CD4-positive, CD25-positive, alpha-beta regulatory T cell (primary cell): ENCODE measurements at regions not wholly inside any gene's neighbourhood (a gene's known extent, or its start where the extent isn't known, plus 50 kb on each side); places are given as distances from the start of the nearest gene placed in this dataset.
A peak's percentile ranks its signal among the peaks of the same experiment; 100 is the strongest.

Experiments
- ATAC-seq, 2 donors: fragments of 150-1000 bp; cut with Tn5 transposase; one replicate each; pipeline ENCODE4 v1.10.0; 2021; ENCODE audit warnings: low read depth in 2 of 2, moderate number of reproducible peaks in 2 of 2, moderate library complexity in 1 of 2
- DNase-seq, 3 donors: peaks; one replicate each; pipeline versions ENCODE4 v3.0.0 to v3.0.0-alpha.2; 2012 to 2022; ENCODE audit warnings: mixed read lengths in 1 of 3
- H3K27ac ChIP-seq: one replicate; pipeline ENCODE4 v1.7.0; 2013; ENCODE audit warnings: mild to moderate bottlenecking, low read length; ENCODE audit not compliant: insufficient read depth, poor library complexity, severe bottlenecking
- H3K27me3 ChIP-seq: one replicate; pipeline ENCODE4 v1.7.0; 2013; ENCODE audit warnings: low read length; ENCODE audit not compliant: control insufficient read depth, insufficient read depth
- H3K36me3 ChIP-seq: one replicate; pipeline ENCODE4 v1.7.0; 2013; ENCODE audit warnings: mild to moderate bottlenecking, low read length, moderate library complexity; ENCODE audit not compliant: control insufficient read depth, insufficient read depth
- H3K4me1 ChIP-seq: 2 replicates; pipeline ENCODE4 v1.7.0; 2013; ENCODE audit warnings: mild to moderate bottlenecking, low read length; ENCODE audit not compliant: insufficient read depth, control insufficient read depth, poor library complexity, severe bottlenecking
- H3K4me3 ChIP-seq: one replicate; pipeline ENCODE4 v1.7.0; 2013; ENCODE audit warnings: low read depth, mild to moderate bottlenecking, low read length, moderate library complexity
- H3K9me3 ChIP-seq, 2 experiments: 1 replicate in 1 of 2; 2 replicates in 1 of 2; pipeline ENCODE4 v1.7.0; 2013; ENCODE audit warnings: low read length in 2 of 2, mild to moderate bottlenecking in 1 of 2, moderate library complexity in 1 of 2; ENCODE audit not compliant: control insufficient read depth in 2 of 2
- H3K27ac Mint-ChIP-seq, 3 donors: one replicate each; pipeline ENCODE4 v1.8.0; 2020 to 2022; ENCODE audit warnings: mild to moderate bottlenecking in 3 of 3, mixed read lengths in 3 of 3, moderate library complexity in 2 of 3
- H3K27me3 Mint-ChIP-seq: one replicate; pipeline ENCODE4 v1.8.0; 2022; ENCODE audit warnings: mild to moderate bottlenecking, mixed read lengths
- H3K36me3 Mint-ChIP-seq: one replicate; pipeline ENCODE4 v1.8.0; 2020; ENCODE audit warnings: mixed read lengths
- H3K4me1 Mint-ChIP-seq, 4 donors: one replicate each; pipeline ENCODE4 v1.8.0; 2020 to 2022; ENCODE audit warnings: mixed read lengths in 4 of 4, mild to moderate bottlenecking in 1 of 4
- H3K4me3 Mint-ChIP-seq, 4 donors: one replicate each; pipeline ENCODE4 v1.8.0; 2020 to 2022; ENCODE audit warnings: mild to moderate bottlenecking in 4 of 4, mixed read lengths in 4 of 4, moderate library complexity in 3 of 4
- H3K9me3 Mint-ChIP-seq, 7 donors: one replicate each; pipeline ENCODE4 v1.8.0; 2020 to 2022; ENCODE audit warnings: mixed read lengths in 7 of 7, mild to moderate bottlenecking in 3 of 7, moderate library complexity in 2 of 7

- H3K27me3 ChIP-seq = no peaks in the 10 kb centered on the region
- H3K9me3 Mint-ChIP-seq = peaks cover 0 to 7% (median 3%) of the 10 kb centered on the region in 7 donors
Observed at GRCh38 chr7:113649556-113649955, 269.3 kb downstream of the PPP1R3A start.

DNA sequence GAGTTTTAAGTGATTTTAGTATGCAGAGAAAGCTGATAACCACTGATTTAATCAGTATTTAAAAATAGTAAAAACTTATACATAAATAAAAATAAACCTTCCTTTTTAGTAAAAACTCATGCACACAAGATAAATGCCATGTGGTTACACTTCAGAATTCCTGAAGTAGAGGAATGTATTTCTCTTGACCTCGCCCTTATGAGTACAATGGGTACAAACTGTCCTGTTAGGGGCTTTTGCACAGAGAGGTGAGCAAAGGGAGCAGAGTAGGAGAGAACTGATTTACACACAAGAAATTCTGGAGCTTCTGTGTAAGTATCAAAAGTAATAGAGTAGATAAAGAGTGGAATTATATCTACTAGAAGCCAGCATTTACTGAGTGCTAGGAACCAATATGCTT is 279.6 kb downstream of the PPP1R3A start:
- Mint-ChIP-seq H3K9me3 (peaks cover 0 to 5% (median 4%) of the 10 kb centered on the region in 7 donors), H3K27ac (no peak overlapping the region), H3K27me3 (no peaks in the 10 kb centered on the region), H3K4me3 (no peak overlapping the region), H3K4me1 (no peaks in the 10 kb centered on the region), H3K36me3 (no peaks in the 10 kb centered on the region)
- no peak overlapping the region for H3K27ac ChIP-seq
- DNase-seq (no peak), ATAC-seq (no peak)
- H3K36me3 ChIP-seq = no peaks in the 10 kb centered on the region
- no peaks in the 10 kb centered on the region for H3K4me1 ChIP-seq
- H3K9me3 ChIP-seq = no peaks in the 10 kb centered on the region
- no peak overlapping the region for H3K4me3 ChIP-seq
- no peaks in the 10 kb centered on the region for H3K27me3 ChIP-seq

More at GRCh38 chr7:113649556-113649955, 269.3 kb downstream of the PPP1R3A start:
- Mint-ChIP-seq H3K4me3 (no peak overlapping the region), H3K27me3 (no peaks in the 10 kb centered on the region), H3K4me1 (peaks cover 0 to 2% (median 0%) of the 10 kb centered on the region in 4 donors), H3K36me3 (no peaks in the 10 kb centered on the region), H3K27ac (no peak overlapping the region)
- Histone ChIP-seq H3K27ac (no peak overlapping the region), H3K9me3 (no peaks in the 10 kb centered on the region), H3K4me1 (no peaks in the 10 kb centered on the region), H3K4me3 (no peak overlapping the region), H3K36me3 (no peaks in the 10 kb centered on the region)
- DNase-seq (no peak), ATAC-seq (no peak)

GRCh38 chr7:113636727-113637421 is 281.9 kb downstream of the PPP1R3A start:
- Histone ChIP-seq H3K4me1 (no peaks in the 10 kb centered on the region), H3K4me3 (no peak overlapping the region), H3K27me3 (no peaks in the 10 kb centered on the region), H3K9me3 (no peaks in the 10 kb centered on the region), H3K36me3 (no peaks in the 10 kb centered on the region), H3K27ac (no peak overlapping the region)
- Mint-ChIP-seq H3K27me3 (no peaks in the 10 kb centered on the region), H3K9me3 (peaks cover 0 to 5% (median 4%) of the 10 kb centered on the region in 7 donors), H3K4me1 (no peaks in the 10 kb centered on the region), H3K36me3 (no peaks in the 10 kb centered on the region), H3K4me3 (no peak overlapping the region), H3K27ac (peak overlapping the region in 1 of 3 donors; percentile 26)
- ATAC-seq (no peak), DNase-seq (no peak)

GRCh38 chr7:113635492-113635891 is 283.3 kb downstream of the PPP1R3A start:
- no peaks in the 10 kb centered on the region for H3K9me3 ChIP-seq
- H3K27me3 Mint-ChIP-seq = no peaks in the 10 kb centered on the region
- no peaks in the 10 kb centered on the region for H3K4me1 Mint-ChIP-seq
- no peak overlapping the region for H3K4me3 ChIP-seq
- H3K4me3 Mint-ChIP-seq = no peak overlapping the region
- no peak overlapping the region for H3K27ac ChIP-seq
- no peaks in the 10 kb centered on the region for H3K36me3 Mint-ChIP-seq
- no peaks in the 10 kb centered on the region for H3K4me1 ChIP-seq
- no peak overlapping the region for H3K27ac Mint-ChIP-seq
- peaks cover 0 to 5% (median 4%) of the 10 kb centered on the region in 7 donors for H3K9me3 Mint-ChIP-seq
- DNase-seq = no peak
- no peaks in the 10 kb centered on the region for H3K27me3 ChIP-seq
- H3K36me3 ChIP-seq = no peaks in the 10 kb centered on the region
- ATAC-seq = no peak

DNA sequence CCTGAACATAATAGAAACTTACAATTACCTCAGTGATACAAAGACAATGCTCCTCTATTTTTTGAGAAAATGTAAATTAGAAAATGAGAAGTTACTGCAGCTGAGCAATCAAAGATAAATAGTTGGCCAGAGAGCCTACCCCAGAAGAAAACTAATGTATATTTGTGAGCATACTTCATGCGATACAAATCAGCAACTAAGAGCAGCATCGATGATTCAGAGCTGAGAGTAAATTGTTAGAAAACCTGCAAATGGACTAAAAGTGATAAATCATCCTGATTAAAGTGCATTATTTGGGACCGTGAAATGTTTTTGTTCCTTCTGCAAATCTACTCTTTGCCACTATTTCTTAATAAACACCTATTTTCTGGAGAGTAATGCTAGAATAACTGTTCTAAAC is 285.7 kb downstream of the PPP1R3A start:
- Histone ChIP-seq H3K4me3 (no peak overlapping the region), H3K4me1 (no peaks in the 10 kb centered on the region), H3K27ac (no peak overlapping the region), H3K27me3 (no peaks in the 10 kb centered on the region), H3K9me3 (no peaks in the 10 kb centered on the region), H3K36me3 (no peaks in the 10 kb centered on the region)
- Mint-ChIP-seq H3K36me3 (no peaks in the 10 kb centered on the region), H3K4me3 (no peak overlapping the region), H3K9me3 (peaks cover 0 to 5% (median 3%) of the 10 kb centered on the region in 7 donors), H3K4me1 (peaks cover 0 to 5% (median 0%) of the 10 kb centered on the region in 4 donors), H3K27me3 (no peaks in the 10 kb centered on the region), H3K27ac (no peak overlapping the region)
- DNase-seq (no peak), ATAC-seq (no peak)

- ATAC-seq (no peak), DNase-seq (no peak)
- Histone ChIP-seq H3K36me3 (no peaks in the 10 kb centered on the region), H3K9me3 (no peaks in the 10 kb centered on the region), H3K27me3 (no peaks in the 10 kb centered on the region), H3K4me1 (no peaks in the 10 kb centered on the region), H3K27ac (no peak overlapping the region), H3K4me3 (no peak overlapping the region)
- H3K36me3 Mint-ChIP-seq = no peaks in the 10 kb centered on the region
- no peak overlapping the region for H3K27ac Mint-ChIP-seq
- H3K9me3 Mint-ChIP-seq = peaks cover 2 to 10% (median 4%) of the 10 kb centered on the region in 7 donors
- no peak overlapping the region for H3K4me3 Mint-ChIP-seq
- H3K27me3 Mint-ChIP-seq = no peaks in the 10 kb centered on the region
- peaks cover 0 to 5% (median 0%) of the 10 kb centered on the region in 4 donors for H3K4me1 Mint-ChIP-seq
Observed at GRCh38 chr7:113628948-113629847, 289.6 kb downstream of the PPP1R3A start.

DNA sequence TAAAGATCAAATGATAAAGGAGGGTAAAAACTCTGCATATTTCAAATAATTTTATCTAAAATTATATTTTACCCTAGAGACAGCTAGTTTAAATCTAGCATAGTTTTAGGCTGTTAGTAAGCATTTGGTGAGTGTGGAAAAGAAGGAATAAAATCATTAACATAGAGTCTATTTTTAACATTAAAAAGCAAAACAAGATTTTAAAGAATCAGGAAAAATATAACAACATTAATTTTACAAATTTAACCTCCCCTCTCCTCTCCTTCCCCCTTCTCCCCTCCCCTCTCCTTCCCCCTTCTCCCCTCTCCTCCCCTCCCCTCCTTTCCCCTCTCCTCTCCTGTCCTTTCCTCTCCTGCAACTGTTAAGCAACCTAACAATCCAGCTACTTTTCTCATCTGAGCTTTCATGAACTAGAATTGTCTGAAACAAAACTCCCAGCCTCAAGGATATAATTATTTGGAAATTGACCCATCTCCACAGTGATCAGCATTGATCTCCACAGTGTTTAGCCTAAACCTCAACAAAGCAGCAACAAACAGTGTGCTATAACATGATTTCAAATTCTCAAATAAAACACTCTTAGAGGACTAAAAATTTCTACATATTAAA is 293.2 kb downstream of the PPP1R3A start:
- no peaks in the 10 kb centered on the region for H3K27me3 Mint-ChIP-seq
- H3K4me1 ChIP-seq = no peaks in the 10 kb centered on the region
- no peak overlapping the region for H3K27ac ChIP-seq
- no peaks in the 10 kb centered on the region for H3K27me3 ChIP-seq
- H3K36me3 Mint-ChIP-seq = no peaks in the 10 kb centered on the region
- H3K4me3 Mint-ChIP-seq = no peak overlapping the region
- H3K9me3 Mint-ChIP-seq = peaks cover 2 to 18% (median 4%) of the 10 kb centered on the region in 7 donors
- peaks cover 0 to 2% of the 10 kb centered on the region in 2 experiments for H3K9me3 ChIP-seq
- no peaks in the 10 kb centered on the region for H3K36me3 ChIP-seq
- H3K4me1 Mint-ChIP-seq = peaks cover 0 to 5% (median 0%) of the 10 kb centered on the region in 4 donors
- DNase-seq (no peak), ATAC-seq (no peak)
- H3K27ac Mint-ChIP-seq = no peak overlapping the region
- no peak overlapping the region for H3K4me3 ChIP-seq
